DOHH2 (cell line): ENCODE measurements at regions not wholly inside any gene's neighbourhood (a gene's known extent, or its start where the extent isn't known, plus 50 kb on each side); places are given as distances from the start of the nearest gene placed in this dataset.

Experiments used
- CTCF ChIP-seq: fragments of 200-600 bp; sonication (generic); IDR thresholded peaks from one replicate; pipeline ENCODE4 v1.5.1; 2014; ENCODE audit warnings: antibody characterized with exemption, mild to moderate bottlenecking, low read depth, low read length; ENCODE audit not compliant: poor library complexity, severe bottlenecking
- EZH2phosphoT487 ChIP-seq: fragments of 200-600 bp; sonication (generic); IDR thresholded peaks from 2 replicates; pipeline ENCODE4 v1.6.1; 2017; ENCODE audit warnings: borderline replicate concordance, mild to moderate bottlenecking, antibody characterized with exemption, low read length, moderate library complexity, mixed read lengths

- no peak for TF ChIP-seq CTCF
- no peak for TF ChIP-seq EZH2phosphoT487
Observed at GRCh38 chr1:200228486-200228885, 181.3 kb downstream of the ZNF281 start.
